WI38 (cell line): ENCODE measurements at regions not wholly inside any gene's neighbourhood (a gene's known extent, or its start where the extent isn't known, plus 50 kb on each side); places are given as distances from the start of the nearest gene placed in this dataset.

ENCODE experiments used
- H3K4me3 ChIP-seq: 2 replicates; pipeline ENCODE4 v1.5.1; 2011; ENCODE audit warnings: low read depth, mild to moderate bottlenecking, control low read depth, low read length
- CTCF ChIP-seq: IDR thresholded peaks from 2 replicates; pipeline ENCODE4 v1.5.1; 2012; ENCODE audit warnings: low read depth, mild to moderate bottlenecking, control low read depth, low read length

GRCh38 chr1:5067246-5067645 is 412.8 kb downstream of the AJAP1 start:
- H3K4me3 ChIP-seq, result no peak overlapping the region
- no peak for TF ChIP-seq CTCF

DNA sequence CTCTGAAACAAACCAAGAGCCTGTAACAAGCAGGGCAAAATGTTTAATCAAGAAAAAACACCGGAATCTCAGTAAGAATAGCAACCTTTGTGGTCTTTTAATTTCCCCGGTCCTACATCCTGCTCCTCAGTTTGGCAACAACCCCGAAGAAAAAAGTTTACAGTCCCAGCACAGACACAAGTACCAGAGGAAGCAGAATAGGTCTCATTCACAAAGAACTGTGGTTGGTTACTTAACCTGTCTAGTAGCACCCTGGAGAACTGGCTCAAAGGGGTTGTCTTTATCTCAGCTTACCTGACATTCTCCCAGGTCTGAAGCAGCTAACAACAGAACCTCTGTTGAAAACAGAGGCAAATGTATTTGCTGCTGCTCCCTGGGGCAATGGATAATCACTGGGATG is 399.3 kb downstream of the AJAP1 start:
- H3K4me3 ChIP-seq, result no peak overlapping the region
- TF ChIP-seq CTCF, result no peak

- TF ChIP-seq CTCF, result no peak
- no peak overlapping the region for H3K4me3 ChIP-seq
Measured at GRCh38 chr1:5029136-5029535, 374.7 kb downstream of the AJAP1 start.

DNA sequence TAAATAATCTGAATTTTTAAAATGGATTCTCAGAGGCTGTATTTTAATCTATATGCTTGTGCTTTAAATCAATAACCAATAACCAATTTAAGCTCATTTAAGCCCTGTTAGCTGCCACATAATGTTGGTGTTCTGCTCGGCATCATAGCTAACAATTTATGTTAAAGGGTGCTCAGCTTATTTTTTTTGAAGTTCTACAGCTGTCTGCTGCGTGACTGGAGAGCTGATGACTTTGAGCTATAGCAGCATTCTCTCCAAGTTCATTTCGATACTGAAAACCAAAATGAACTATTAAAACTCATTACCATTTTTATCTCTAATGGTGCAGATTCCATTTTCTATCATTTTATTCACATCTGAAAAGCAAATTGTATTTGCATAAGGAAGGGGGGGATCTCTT is 357.8 kb downstream of the AJAP1 start:
- no peak overlapping the region for H3K4me3 ChIP-seq
- TF ChIP-seq CTCF, result no peak

DNA sequence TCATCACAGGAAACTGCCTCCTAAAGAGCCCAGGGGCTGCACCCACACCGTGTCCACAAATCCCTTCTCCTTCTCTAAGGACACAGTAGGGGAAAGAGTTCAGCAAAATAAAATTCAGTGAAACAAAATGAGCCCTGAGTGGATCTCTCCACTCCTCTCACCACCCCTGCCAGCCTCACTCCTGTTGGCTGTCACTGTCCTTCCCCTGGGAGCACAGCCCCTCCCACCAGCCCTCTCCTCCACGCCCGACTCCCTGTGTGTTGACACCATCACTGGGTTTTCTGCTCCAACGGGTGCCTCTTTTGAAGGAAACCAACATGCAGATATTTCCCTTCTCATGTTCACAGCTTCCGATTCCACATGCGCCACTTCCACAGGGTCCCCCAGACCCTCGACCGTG is 356.2 kb downstream of the AJAP1 start:
- no peak overlapping the region for H3K4me3 ChIP-seq
- TF ChIP-seq CTCF, result no peak

DNA sequence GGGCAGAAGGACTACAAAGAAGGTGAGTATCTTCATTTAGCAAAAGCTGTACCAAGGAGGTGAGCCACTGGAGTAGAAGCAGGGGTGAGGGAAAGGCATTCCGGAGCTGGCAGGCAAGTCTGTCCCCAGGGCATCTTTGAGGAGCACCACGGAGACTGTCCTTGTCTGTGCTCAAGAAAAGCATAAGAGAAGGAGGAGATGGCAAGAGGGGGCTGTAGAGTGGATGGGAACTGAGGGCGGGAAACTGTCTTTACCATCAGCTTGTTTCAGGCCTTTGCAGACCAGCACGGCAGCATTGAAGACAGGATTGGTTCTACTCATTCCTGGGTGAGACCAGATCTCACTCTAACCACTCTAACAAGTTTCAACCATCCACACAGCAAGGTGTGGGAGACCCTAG is 355.8 kb downstream of the AJAP1 start:
- no peak overlapping the region for H3K4me3 ChIP-seq
- no peak for TF ChIP-seq CTCF

GRCh38 chr1:5009376-5010065 is 355.1 kb downstream of the AJAP1 start:
- H3K4me3 ChIP-seq, result no peak overlapping the region
- no peak for TF ChIP-seq CTCF
